Hepatocyte (in vitro differentiated cells): ENCODE measurements at regions not wholly inside any gene's neighbourhood (a gene's known extent, or its start where the extent isn't known, plus 50 kb on each side); places are given as distances from the start of the nearest gene placed in this dataset.

Experiments
- DNase-seq: peaks from one replicate; pipeline ENCODE4 v3.0.0-alpha.2; 2016; ENCODE audit warnings: low spot score
- H2AFZ ChIP-seq: fragments of 200-600 bp; sonication (generic); 2 replicates; pipeline ENCODE4 v1.6.0; 2016; ENCODE audit warnings: antibody characterized with exemption, mild to moderate bottlenecking
- H3K27ac ChIP-seq: fragments of 200-600 bp; sonication (generic); 2 replicates; pipeline ENCODE4 v1.5.1; 2016; ENCODE audit warnings: mild to moderate bottlenecking
- H3K27me3 ChIP-seq: fragments of 200-600 bp; sonication (generic); 2 replicates; pipeline ENCODE4 v1.6.1; 2016
- H3K36me3 ChIP-seq: fragments of 200-600 bp; sonication (generic); replicated peaks from 2 replicates; pipeline ENCODE4 v1.5.1; 2016; ENCODE audit warnings: low read depth; ENCODE audit not compliant: insufficient read depth
- H3K4me1 ChIP-seq: fragments of 200-600 bp; sonication (generic); 2 replicates; pipeline ENCODE4 v1.5.1; 2016; ENCODE audit warnings: mild to moderate bottlenecking, moderate library complexity; ENCODE audit not compliant: insufficient read depth
- H3K4me2 ChIP-seq: fragments of 200-600 bp; sonication (generic); 2 replicates; pipeline ENCODE4 v1.6.0; 2016
- H3K4me3 ChIP-seq: fragments of 200-600 bp; sonication (generic); 2 replicates; pipeline ENCODE4 v1.5.1; 2016; ENCODE audit warnings: mild to moderate bottlenecking
- H3K79me2 ChIP-seq: fragments of 200-600 bp; sonication (generic); 2 replicates; pipeline ENCODE4 v1.6.0; 2017; ENCODE audit warnings: mild to moderate bottlenecking
- H3K9me2 ChIP-seq: fragments of 200-600 bp; sonication (generic); replicated peaks from 2 replicates; pipeline ENCODE4 v1.6.0; 2017; ENCODE audit warnings: mild to moderate bottlenecking; ENCODE audit not compliant: insufficient read depth
- H3K9me3 ChIP-seq: fragments of 200-600 bp; sonication (generic); 2 replicates; pipeline ENCODE4 v1.5.1; 2016; ENCODE audit warnings: low read depth, mild to moderate bottlenecking
- H4K20me1 ChIP-seq: fragments of 200-600 bp; sonication (generic); 2 replicates; pipeline ENCODE4 v1.6.0; 2016; ENCODE audit warnings: mild to moderate bottlenecking; ENCODE audit not compliant: insufficient read depth, poor library complexity, severe bottlenecking
- CTCF ChIP-seq: fragments of 200-600 bp; sonication (generic); IDR thresholded peaks from 2 replicates; pipeline ENCODE4 v1.5.1; 2016; ENCODE audit warnings: antibody characterized with exemption, mild to moderate bottlenecking; ENCODE audit not compliant: poor library complexity
- EZH2 ChIP-seq: fragments of 200-600 bp; sonication (generic); IDR thresholded peaks from 2 replicates; pipeline ENCODE4 v1.6.1; 2016; ENCODE audit warnings: antibody characterized with exemption, mild to moderate bottlenecking, borderline replicate concordance
- EZH2phosphoT487 ChIP-seq: fragments of 200-600 bp; sonication (generic); IDR thresholded peaks from one replicate; pipeline ENCODE4 v1.6.1; 2018; ENCODE audit warnings: antibody characterized with exemption, mild to moderate bottlenecking, low read depth, moderate library complexity; ENCODE audit not compliant: unreplicated experiment, severe bottlenecking
- WGBS: methylation state at CpG from one replicate; pipeline ENCODE4 v1.1.6; 2016; ENCODE audit warnings: low lambda C conversion rate; ENCODE audit errors: missing lambda C conversion rate; 5-methylcytosine and 5-hydroxymethylcytosine counted together

DNA sequence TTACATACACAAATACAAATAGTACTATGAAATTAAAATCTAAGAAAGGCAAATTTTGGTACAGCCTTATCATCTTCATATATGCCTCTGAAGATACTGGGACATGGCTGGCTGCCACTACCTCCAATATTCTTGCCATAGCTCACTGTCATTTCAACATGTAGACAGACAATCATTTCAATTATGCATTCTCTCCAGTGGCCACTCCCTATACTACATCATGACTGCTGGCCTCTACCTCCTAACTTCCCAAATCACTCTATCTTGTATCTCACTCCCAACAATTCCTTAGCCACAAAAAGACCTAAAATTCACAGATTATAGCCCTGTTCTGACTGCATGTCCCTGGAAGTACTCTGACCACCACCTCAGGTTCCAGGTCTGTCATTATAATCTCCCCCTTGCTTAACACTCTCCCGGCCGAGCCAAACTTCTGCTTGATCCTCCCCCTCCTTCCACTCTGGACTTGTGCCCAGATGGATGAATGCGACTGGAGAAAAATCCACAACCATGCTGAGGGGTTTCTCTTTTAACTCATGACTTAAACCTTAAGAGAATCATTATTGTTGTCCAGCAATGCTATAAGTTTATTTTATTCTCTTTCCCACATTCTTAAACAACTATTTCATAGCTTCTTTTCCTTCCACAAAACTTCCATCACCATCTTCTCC is 225.3 kb upstream of the TLE4 start:
- Histone ChIP-seq H3K4me3 (no peak overlapping the region), H3K27me3 (no peaks in the 10 kb centered on the region), H3K9me3 (no peaks in the 10 kb centered on the region), H3K4me2 (no peak overlapping the region), H3K79me2 (no peaks in the 10 kb centered on the region), H2AFZ (no peak overlapping the region), H3K4me1 (no peaks in the 10 kb centered on the region), H3K36me3 (no peaks in the 10 kb centered on the region), H4K20me1 (no peaks in the 10 kb centered on the region), H3K9me2 (no peaks in the 10 kb centered on the region), H3K27ac (no peak overlapping the region)
- 44% methylated on average over 3 of the region's 3 CpGs for WGBS
- TF ChIP-seq CTCF: no peak
- TF ChIP-seq EZH2: no peak
- TF ChIP-seq EZH2phosphoT487: no peak
- no peak for DNase-seq

GRCh38 chr9:79352322-79352721 is 219.4 kb upstream of the TLE4 start:
- DNase-seq: no peak
- Histone ChIP-seq H3K27me3 (peaks cover 3% of the 10 kb centered on the region), H3K4me1 (no peaks in the 10 kb centered on the region), H4K20me1 (no peaks in the 10 kb centered on the region), H3K9me2 (no peaks in the 10 kb centered on the region), H3K9me3 (no peaks in the 10 kb centered on the region), H3K36me3 (no peaks in the 10 kb centered on the region), H3K4me3 (no peak overlapping the region), H2AFZ (no peak overlapping the region), H3K4me2 (no peak overlapping the region), H3K27ac (no peak overlapping the region), H3K79me2 (no peaks in the 10 kb centered on the region)
- TF ChIP-seq EZH2 (no peak), EZH2phosphoT487 (no peak), CTCF (no peak)
- 61% methylated on average over 3 of the region's 3 CpGs for WGBS

- no peak overlapping the region for H3K4me2 ChIP-seq
These were observed 217.8 kb upstream of the TLE4 start for GRCh38 chr9:79353856-79354520.

GRCh38 chr9:79357194-79357593 is 214.6 kb upstream of the TLE4 start:
- H4K20me1 ChIP-seq: no peaks in the 10 kb centered on the region
- no peak overlapping the region for H2AFZ ChIP-seq
- WGBS: 53% methylated on average over 5 of the region's 5 CpGs
- H3K9me2 ChIP-seq: no peaks in the 10 kb centered on the region
- no peaks in the 10 kb centered on the region for H3K36me3 ChIP-seq
- H3K27me3 ChIP-seq: peaks cover under 1% of the 10 kb centered on the region
- no peak for DNase-seq
- H3K27ac ChIP-seq: no peak overlapping the region
- H3K4me2 ChIP-seq: peak overlapping the region; percentile 20
- H3K4me3 ChIP-seq: no peak overlapping the region
- H3K4me1 ChIP-seq: peaks cover 3% of the 10 kb centered on the region
- no peaks in the 10 kb centered on the region for H3K79me2 ChIP-seq
- TF ChIP-seq CTCF (no peak), EZH2phosphoT487 (no peak)
- H3K9me3 ChIP-seq: no peaks in the 10 kb centered on the region

More at GRCh38 chr9:79353856-79354520, 217.8 kb upstream of the TLE4 start:
- WGBS: 83% methylated on average over 2 of the region's 2 CpGs
- Histone ChIP-seq H2AFZ (no peak overlapping the region), H3K4me1 (peaks cover 3% of the 10 kb centered on the region), H3K27ac (no peak overlapping the region), H3K79me2 (no peaks in the 10 kb centered on the region), H3K27me3 (peaks cover 3% of the 10 kb centered on the region), H3K36me3 (no peaks in the 10 kb centered on the region), H3K9me3 (no peaks in the 10 kb centered on the region), H3K9me2 (no peaks in the 10 kb centered on the region), H4K20me1 (no peaks in the 10 kb centered on the region), H3K4me3 (no peak overlapping the region)
- DNase-seq: no peak
- TF ChIP-seq EZH2: no peak
